Heart right ventricle (tissue), 16 donors: ENCODE measurements at regions not wholly inside any gene's neighbourhood (a gene's known extent, or its start where the extent isn't known, plus 50 kb on each side); places are given as distances from the start of the nearest gene placed in this dataset.

Experiments used
- ATAC-seq, 8 donors: fragments of 200-7000 bp; cut with Tn5 transposase; one replicate each; pipeline ENCODE4 v1.9.1; 2020; ENCODE audit warnings: mild to moderate bottlenecking in 8 of 8, moderate library complexity in 8 of 8, moderate number of reproducible peaks in 1 of 8
- DNase-seq, 2 donors: peaks; one replicate each; pipeline ENCODE4 v3.0.0-alpha.2; 2020
- H3K27ac ChIP-seq, 10 donors: fragments of 200-600 bp; sonication (generic) in 2 of 10; one replicate each; pipeline versions ENCODE4 v1.5.0 to v1.8.0; 2020 to 2022; ENCODE audit warnings: mild to moderate bottlenecking in 3 of 10
- H3K27me3 ChIP-seq, 7 donors: fragments of 200-600 bp; one replicate each; pipeline ENCODE4 v1.8.0; 2021 to 2022; ENCODE audit warnings: mild to moderate bottlenecking in 2 of 7
- H3K36me3 ChIP-seq, 9 donors: fragments of 200-600 bp; sonication (generic) in 1 of 9; one replicate each; pipeline versions ENCODE4 v1.5.0 to v1.8.0; 2020 to 2022; ENCODE audit warnings: mild to moderate bottlenecking in 2 of 9
- H3K4me1 ChIP-seq, 9 donors: fragments of 200-600 bp; sonication (generic) in 1 of 9; one replicate each; pipeline versions ENCODE4 v1.5.0 to v1.8.0; 2020 to 2022; ENCODE audit warnings: mild to moderate bottlenecking in 4 of 9
- H3K4me3 ChIP-seq, 10 donors: fragments of 200-600 bp; sonication (generic) in 2 of 10; one replicate each; pipeline versions ENCODE4 v1.5.0 to v1.8.0; 2020 to 2022; ENCODE audit warnings: mild to moderate bottlenecking in 7 of 10, moderate library complexity in 2 of 10
- H3K9me3 ChIP-seq, 11 donors: fragments of 200-600 bp in 10 of 11; sonication (generic) in 2 of 11; one replicate each; pipeline versions ENCODE4 v1.5.0 to v1.8.0; 2013 to 2022; ENCODE audit warnings: mild to moderate bottlenecking in 2 of 11, control low read depth in 1 of 11, moderate library complexity in 1 of 11
- WGBS, 2 donors: extraction: QIAGEN DNeasy Blood & Tissue Kit; methylation state at CpG; one replicate each; pipeline ENCODE4 v1.1.7; 2013; ENCODE audit warnings: inconsistent platforms in 1 of 2; 5-methylcytosine and 5-hydroxymethylcytosine counted together
- intact Hi-C, 10 donors: fragments of 100-400 bp; cut with DNase I; formaldehyde crosslinking; loops; one replicate each; pipeline versions ENCODE4 v1.11.1 to v1.14.2; 2022
- TF ChIP-seq, protein P1 (sequence below), 9 donors: fragments of 200-600 bp; sonication (generic) in 2 of 9; IDR thresholded peaks; one replicate each; pipeline versions ENCODE4 v1.5.0 to v1.8.0; 2021 to 2022; ENCODE audit warnings: antibody characterized with exemption in 9 of 9, mild to moderate bottlenecking in 5 of 9, moderate library complexity in 1 of 9
- donor health status: Arrhythmogenic right ventricular cardiomyopathy.
- donor health status: ischemic (EF 13 %, LVEDD 7.1; RV severe dilation, severe dysfunction).
- donor health status: healthy with polysubstance abuse.
- donor health status: DM: no; HTN: yes; CAD: no.
- donor health status: DM: no; HTN: no; CAD: no.
- donor health status: ischemic (EF 25% LVEDD 6.9; RV normal size, moderate dysfunction).
- donor health status: ischemic (EF 25% LVEDD 5.7; RV mildly dilated, moderate dysfunction).
- donor health status: healthy.
- donor health status: DM: yes; HTN: yes; CAD: no.
- donor health status: Ischemic cardiomyopathy.
- donor health status: ischemic (EF 35%, LVEDD 5.7; RV mildly dilated, moderate dysfunction).
- donor health status: nonischemic (EF 11% LVEDD 7.7; RV severe dilation, severe dysfunction).
- donor health status: DM: yes; HTN: yes; CAD: no.
- donor health status: PGD.
- donor health status: ischemic (EF 29% LVEDD 5.4; RV normal size, mild dysfunction).
- donor health status: nonischemic (EF 23%, LVEDD 6.1; RV moderate dilation, normal function).

DNA sequence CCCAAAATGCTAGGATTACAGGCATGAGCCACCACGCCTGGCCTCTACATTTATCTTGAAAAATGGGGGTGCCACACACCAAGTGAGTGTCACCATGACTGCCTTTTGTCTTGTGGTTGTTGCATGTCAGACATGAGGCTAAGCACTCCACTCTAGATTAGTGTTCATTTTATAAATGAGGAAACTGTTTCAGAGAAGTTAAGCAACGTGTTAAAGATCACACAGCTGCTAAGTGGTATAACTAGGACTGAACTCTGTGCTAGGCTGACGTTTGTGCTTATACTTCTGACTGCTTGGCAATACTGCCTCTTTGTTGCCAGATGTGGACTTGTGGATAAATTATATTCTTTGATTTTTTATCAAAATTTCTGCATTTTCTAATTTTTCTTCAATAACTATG lies 50.8 kb upstream of the SMAD6 start:
- no peaks in the 10 kb centered on the region for H3K9me3 ChIP-seq
- no peak overlapping the region for H3K27ac ChIP-seq
- ATAC-seq (no peak), DNase-seq (no peak)
- H3K4me1 ChIP-seq: peaks cover 16 to 59% (median 39%) of the 10 kb centered on the region in 9 donors
- no peaks in the 10 kb centered on the region for H3K36me3 ChIP-seq
- WGBS, 2 donors: 87 to 92% methylated on average over 3 of the region's 3 CpGs
- H3K27me3 ChIP-seq: peaks cover 0 to 6% (median 0%) of the 10 kb centered on the region in 7 donors
- intact Hi-C loops: no loop called here
- TF ChIP-seq, protein P1, sequence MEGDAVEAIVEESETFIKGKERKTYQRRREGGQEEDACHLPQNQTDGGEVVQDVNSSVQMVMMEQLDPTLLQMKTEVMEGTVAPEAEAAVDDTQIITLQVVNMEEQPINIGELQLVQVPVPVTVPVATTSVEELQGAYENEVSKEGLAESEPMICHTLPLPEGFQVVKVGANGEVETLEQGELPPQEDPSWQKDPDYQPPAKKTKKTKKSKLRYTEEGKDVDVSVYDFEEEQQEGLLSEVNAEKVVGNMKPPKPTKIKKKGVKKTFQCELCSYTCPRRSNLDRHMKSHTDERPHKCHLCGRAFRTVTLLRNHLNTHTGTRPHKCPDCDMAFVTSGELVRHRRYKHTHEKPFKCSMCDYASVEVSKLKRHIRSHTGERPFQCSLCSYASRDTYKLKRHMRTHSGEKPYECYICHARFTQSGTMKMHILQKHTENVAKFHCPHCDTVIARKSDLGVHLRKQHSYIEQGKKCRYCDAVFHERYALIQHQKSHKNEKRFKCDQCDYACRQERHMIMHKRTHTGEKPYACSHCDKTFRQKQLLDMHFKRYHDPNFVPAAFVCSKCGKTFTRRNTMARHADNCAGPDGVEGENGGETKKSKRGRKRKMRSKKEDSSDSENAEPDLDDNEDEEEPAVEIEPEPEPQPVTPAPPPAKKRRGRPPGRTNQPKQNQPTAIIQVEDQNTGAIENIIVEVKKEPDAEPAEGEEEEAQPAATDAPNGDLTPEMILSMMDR (IDR thresholded peaks at IDR 0.05): no peak
- H3K4me3 ChIP-seq: no peak overlapping the region

DNA sequence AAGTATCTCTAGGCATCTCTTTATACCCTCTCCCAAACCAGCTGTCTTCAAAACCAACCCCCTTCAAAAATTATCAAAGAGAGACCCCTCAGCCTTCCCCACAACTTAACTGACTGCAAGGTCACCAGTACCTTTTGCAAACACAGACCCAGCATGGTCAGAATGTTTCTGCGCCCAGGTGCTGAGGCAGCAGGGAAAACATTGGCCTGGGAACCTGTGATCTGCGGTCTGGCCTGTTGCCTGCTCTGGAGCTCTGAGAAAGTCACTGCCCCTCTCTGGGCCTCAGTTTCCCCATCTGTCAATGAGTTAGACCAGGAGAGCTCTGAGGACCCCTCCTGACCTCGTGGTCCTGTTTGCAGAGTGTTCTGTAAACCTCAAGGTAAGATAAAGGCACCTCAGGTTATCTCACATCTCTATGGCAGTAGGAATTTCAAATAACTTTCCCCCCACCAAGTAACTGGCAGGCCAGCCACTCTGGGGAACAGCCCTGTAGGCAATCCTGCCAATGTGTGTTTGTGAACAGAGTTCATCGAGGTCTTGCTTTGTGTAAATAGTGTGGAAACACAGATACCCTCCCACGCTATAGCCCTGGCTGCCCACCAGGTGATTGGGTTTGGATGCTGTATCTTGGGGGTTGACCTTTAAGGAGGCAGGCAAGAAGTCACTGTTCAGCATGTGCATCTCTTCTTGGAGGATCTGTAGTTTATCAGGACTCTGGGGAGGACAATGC lies 50.0 kb upstream of the SMAD6 start:
- H3K27me3 ChIP-seq: peaks cover 0 to 6% (median 0%) of the 10 kb centered on the region in 7 donors
- 79% methylated on average over 5 of the region's 5 CpGs for WGBS, 2 donors
- intact Hi-C loops: no loop called here
- TF ChIP-seq, protein P1 (IDR thresholded peaks at IDR 0.05): no peak
- no peaks in the 10 kb centered on the region for H3K36me3 ChIP-seq
- no peak for ATAC-seq
- peaks cover 7 to 59% (median 32%) of the 10 kb centered on the region in 9 donors for H3K4me1 ChIP-seq
- no peak for DNase-seq
- H3K27ac ChIP-seq: no peak overlapping the region
- no peaks in the 10 kb centered on the region for H3K9me3 ChIP-seq
- no peak overlapping the region for H3K4me3 ChIP-seq
